Fibroblast of lung (primary cell): ENCODE measurements at regions not wholly inside any gene's neighbourhood (a gene's known extent, or its start where the extent isn't known, plus 50 kb on each side); places are given as distances from the start of the nearest gene placed in this dataset.

ENCODE experiments used
- EZH2 ChIP-seq: IDR thresholded peaks from 2 replicates; pipeline ENCODE4 v1.5.1; 2012; ENCODE audit warnings: low read length, control low read depth, mild to moderate bottlenecking; ENCODE audit errors: missing control alignments
- TF ChIP-seq, protein P1 (sequence below), 2 donors: IDR thresholded peaks in 1 of 2; conservative IDR thresholded peaks in 1 of 2; 1 replicate in 1 of 2; 2 replicates in 1 of 2; pipeline ENCODE4 v1.5.1; 2011 to 2012; ENCODE audit warnings: low read length in 2 of 2, control low read depth in 1 of 2, inconsistent platforms in 1 of 2, low read depth in 1 of 2, mild to moderate bottlenecking in 1 of 2

- TF ChIP-seq, protein P1, sequence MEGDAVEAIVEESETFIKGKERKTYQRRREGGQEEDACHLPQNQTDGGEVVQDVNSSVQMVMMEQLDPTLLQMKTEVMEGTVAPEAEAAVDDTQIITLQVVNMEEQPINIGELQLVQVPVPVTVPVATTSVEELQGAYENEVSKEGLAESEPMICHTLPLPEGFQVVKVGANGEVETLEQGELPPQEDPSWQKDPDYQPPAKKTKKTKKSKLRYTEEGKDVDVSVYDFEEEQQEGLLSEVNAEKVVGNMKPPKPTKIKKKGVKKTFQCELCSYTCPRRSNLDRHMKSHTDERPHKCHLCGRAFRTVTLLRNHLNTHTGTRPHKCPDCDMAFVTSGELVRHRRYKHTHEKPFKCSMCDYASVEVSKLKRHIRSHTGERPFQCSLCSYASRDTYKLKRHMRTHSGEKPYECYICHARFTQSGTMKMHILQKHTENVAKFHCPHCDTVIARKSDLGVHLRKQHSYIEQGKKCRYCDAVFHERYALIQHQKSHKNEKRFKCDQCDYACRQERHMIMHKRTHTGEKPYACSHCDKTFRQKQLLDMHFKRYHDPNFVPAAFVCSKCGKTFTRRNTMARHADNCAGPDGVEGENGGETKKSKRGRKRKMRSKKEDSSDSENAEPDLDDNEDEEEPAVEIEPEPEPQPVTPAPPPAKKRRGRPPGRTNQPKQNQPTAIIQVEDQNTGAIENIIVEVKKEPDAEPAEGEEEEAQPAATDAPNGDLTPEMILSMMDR (conservative IDR thresholded peaks at IDR 0.05 in 1 of 2, IDR thresholded peaks at IDR 0.05 in 1 of 2; ENCODE audit: low read depth in 1 of 2, low read length in 2 of 2), result no peak
- no peak for TF ChIP-seq EZH2
These were observed 252.3 kb upstream of the LRTM1 start for GRCh38 chr3:55180161-55180560.
